HL-60 (cell line): ENCODE measurements at regions not wholly inside any gene's neighbourhood (a gene's known extent, or its start where the extent isn't known, plus 50 kb on each side); places are given as distances from the start of the nearest gene placed in this dataset.

ENCODE experiments used
- CTCF ChIP-seq: IDR thresholded peaks from one replicate; pipeline ENCODE4 v1.5.1; 2011; ENCODE audit warnings: low read length, control low read depth, inconsistent platforms; ENCODE audit not compliant: insufficient read depth
- GABPA ChIP-seq: IDR thresholded peaks from 2 replicates; pipeline ENCODE4 v1.6.1; 2012; ENCODE audit warnings: low read depth
- POLR2AphosphoS5 ChIP-seq: IDR thresholded peaks from 2 replicates; pipeline ENCODE4 v1.6.1; 2012; ENCODE audit warnings: low read depth
- REST ChIP-seq: IDR thresholded peaks from 2 replicates; pipeline ENCODE4 v1.6.1; 2012; ENCODE audit warnings: low read depth; ENCODE audit not compliant: insufficient replicate concordance

- TF ChIP-seq CTCF = no peak
- no peak for TF ChIP-seq GABPA
- no peak for TF ChIP-seq POLR2AphosphoS5
- TF ChIP-seq REST = no peak
These were observed 196.7 kb upstream of the MTPN start for GRCh38 chr7:136173874-136174273.
